Peyer's patch (tissue), 4 donors: ENCODE measurements at regions not wholly inside any gene's neighbourhood (a gene's known extent, or its start where the extent isn't known, plus 50 kb on each side); places are given as distances from the start of the nearest gene placed in this dataset.
"Not testable (repeated sequence)": the region's sequence is repeated elsewhere in the genome, so short reads cannot be mapped to it uniquely, and the experiment has no call there.

Experiments used
- DNase-seq, 3 donors: peaks; one replicate each; pipeline ENCODE4 v3.0.0-alpha.2; 2017 to 2019
- H3K27ac ChIP-seq, 4 donors: fragments of 200-600 bp; sonication (generic); one replicate each; pipeline ENCODE4 v1.5.1; 2016 to 2019
- H3K27me3 ChIP-seq, 2 donors: fragments of 200-600 bp; sonication (generic); one replicate each; pipeline ENCODE4 v1.5.1; 2019
- H3K36me3 ChIP-seq, 3 donors: fragments of 200-600 bp; sonication (generic); one replicate each; pipeline ENCODE4 v1.5.1; 2016 to 2019
- H3K4me1 ChIP-seq, 4 donors: fragments of 200-600 bp; sonication (generic); one replicate each; pipeline ENCODE4 v1.5.1; 2016 to 2019
- H3K4me3 ChIP-seq, 4 donors: fragments of 200-600 bp; sonication (generic); 1 replicate in 3 of 4; 2 replicates in 1 of 4; pipeline ENCODE4 v1.5.1; 2016 to 2019; ENCODE audit warnings: mild to moderate bottlenecking in 1 of 4
- H3K9me3 ChIP-seq, 4 donors: fragments of 200-600 bp; sonication (generic); one replicate each; pipeline ENCODE4 v1.5.1; 2016 to 2019; ENCODE audit warnings: mild to moderate bottlenecking in 1 of 4
- POLR2A ChIP-seq, 2 donors: fragments of 450-650 bp; IDR thresholded peaks; one replicate each; pipeline ENCODE4 v1.5.1; 2017; ENCODE audit warnings: antibody characterized with exemption in 2 of 2, mild to moderate bottlenecking in 2 of 2, moderate library complexity in 2 of 2
- TF ChIP-seq, protein P1 (sequence below), 6 experiments: fragments of 450-650 bp in 4 of 6; fragments of 200-600 bp in 2 of 6; sonication (generic) in 1 of 6; IDR thresholded peaks; one replicate each; pipeline ENCODE4 v1.5.1; 2017 to 2019; ENCODE audit warnings: antibody characterized with exemption in 6 of 6, mild to moderate bottlenecking in 3 of 6, moderate library complexity in 1 of 6

GRCh38 chr21:14616380-14617039 is 70.4 kb upstream of the SAMSN1 start:
- DNase-seq: no peak
- Histone ChIP-seq H3K9me3 (no peaks in the 10 kb centered on the region), H3K36me3 (no peaks in the 10 kb centered on the region), H3K27ac (no peak overlapping the region), H3K27me3 (no peaks in the 10 kb centered on the region), H3K4me3 (no peak overlapping the region), H3K4me1 (no peaks in the 10 kb centered on the region)
- TF ChIP-seq, protein P1, sequence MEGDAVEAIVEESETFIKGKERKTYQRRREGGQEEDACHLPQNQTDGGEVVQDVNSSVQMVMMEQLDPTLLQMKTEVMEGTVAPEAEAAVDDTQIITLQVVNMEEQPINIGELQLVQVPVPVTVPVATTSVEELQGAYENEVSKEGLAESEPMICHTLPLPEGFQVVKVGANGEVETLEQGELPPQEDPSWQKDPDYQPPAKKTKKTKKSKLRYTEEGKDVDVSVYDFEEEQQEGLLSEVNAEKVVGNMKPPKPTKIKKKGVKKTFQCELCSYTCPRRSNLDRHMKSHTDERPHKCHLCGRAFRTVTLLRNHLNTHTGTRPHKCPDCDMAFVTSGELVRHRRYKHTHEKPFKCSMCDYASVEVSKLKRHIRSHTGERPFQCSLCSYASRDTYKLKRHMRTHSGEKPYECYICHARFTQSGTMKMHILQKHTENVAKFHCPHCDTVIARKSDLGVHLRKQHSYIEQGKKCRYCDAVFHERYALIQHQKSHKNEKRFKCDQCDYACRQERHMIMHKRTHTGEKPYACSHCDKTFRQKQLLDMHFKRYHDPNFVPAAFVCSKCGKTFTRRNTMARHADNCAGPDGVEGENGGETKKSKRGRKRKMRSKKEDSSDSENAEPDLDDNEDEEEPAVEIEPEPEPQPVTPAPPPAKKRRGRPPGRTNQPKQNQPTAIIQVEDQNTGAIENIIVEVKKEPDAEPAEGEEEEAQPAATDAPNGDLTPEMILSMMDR (IDR thresholded peaks at IDR 0.05): no peak
- TF ChIP-seq POLR2A (IDR thresholded peaks at IDR 0.05): no peak

DNA sequence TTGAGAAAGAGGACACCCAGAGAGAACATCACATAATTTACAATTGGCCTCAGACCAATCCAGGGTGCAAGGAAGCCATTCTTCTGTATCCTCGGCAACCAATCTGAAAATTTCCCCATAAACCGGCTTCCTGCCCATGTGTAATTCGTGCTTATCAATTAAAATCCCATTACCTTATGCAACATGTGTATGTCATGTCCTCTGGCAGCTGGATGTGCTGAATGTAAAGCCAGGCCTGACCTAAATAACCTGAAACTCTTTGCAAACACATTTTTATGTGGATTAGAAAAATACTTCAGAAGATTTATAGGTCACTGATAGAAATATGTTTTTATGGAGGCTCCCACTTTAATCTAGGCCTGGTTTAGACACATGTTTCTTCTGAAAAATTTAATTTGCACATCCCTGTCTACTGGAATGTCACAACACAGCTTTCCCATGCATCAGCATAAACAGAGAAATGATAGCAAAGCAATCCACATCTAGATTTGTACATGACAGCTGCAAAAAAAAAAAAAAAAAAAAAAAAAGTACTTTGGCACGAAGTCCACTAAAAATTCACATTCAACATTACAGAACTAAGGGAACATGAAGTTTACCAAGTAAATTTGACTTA is 69.4 kb upstream of the SAMSN1 start:
- no peak for TF ChIP-seq POLR2A (IDR thresholded peaks at IDR 0.05)
- TF ChIP-seq, protein P1 (IDR thresholded peaks at IDR 0.05): no peak
- no peaks in the 10 kb centered on the region for H3K36me3 ChIP-seq

DNA sequence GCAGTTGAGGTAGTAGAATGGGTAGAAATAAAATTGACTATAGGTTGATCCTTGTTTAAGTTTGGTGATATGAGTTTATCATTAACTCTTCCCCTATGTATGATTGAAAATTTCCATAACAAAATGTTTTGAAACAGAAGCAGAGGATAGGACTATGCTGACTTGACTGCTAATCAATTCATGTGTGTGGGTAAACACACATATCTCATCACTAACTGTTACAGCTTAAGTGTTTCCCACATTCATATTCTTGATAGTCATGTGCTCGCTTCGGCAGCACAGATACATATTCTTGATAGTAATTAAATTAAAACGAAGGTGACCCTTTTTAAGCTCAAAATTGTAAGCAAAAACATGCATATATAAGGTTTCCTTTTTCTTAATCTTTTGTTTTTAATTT is 68.2 kb upstream of the SAMSN1 start:
- Histone ChIP-seq H3K36me3 (no peaks in the 10 kb centered on the region), H3K4me3 (no peak overlapping the region), H3K27me3 (no peaks in the 10 kb centered on the region), H3K9me3 (no peaks in the 10 kb centered on the region), H3K27ac (no peak overlapping the region), H3K4me1 (no peaks in the 10 kb centered on the region)
- no peak for DNase-seq
- no peak for TF ChIP-seq POLR2A (IDR thresholded peaks at IDR 0.05)
- TF ChIP-seq, protein P1 (IDR thresholded peaks at IDR 0.05): no peak

More for the DNA sequence above, 69.4 kb upstream of the SAMSN1 start:
- H3K27me3 ChIP-seq: no peaks in the 10 kb centered on the region
- no peak for DNase-seq
- H3K27ac ChIP-seq: no peak overlapping the region
- no peaks in the 10 kb centered on the region for H3K9me3 ChIP-seq
- H3K4me3 ChIP-seq: no peak overlapping the region
- no peaks in the 10 kb centered on the region for H3K4me1 ChIP-seq

- H3K4me3 ChIP-seq: no peak overlapping the region
- no peak overlapping the region for H3K27ac ChIP-seq
- H3K4me1 ChIP-seq: no peaks in the 10 kb centered on the region
- TF ChIP-seq, protein P1 (IDR thresholded peaks at IDR 0.05): no peak
- no peak for TF ChIP-seq POLR2A (IDR thresholded peaks at IDR 0.05)
- H3K36me3 ChIP-seq: no peaks in the 10 kb centered on the region
- DNase-seq: no peak
- no peaks in the 10 kb centered on the region for H3K27me3 ChIP-seq
- H3K9me3 ChIP-seq: no peaks in the 10 kb centered on the region
These were observed 67.5 kb upstream of the SAMSN1 start for GRCh38 chr21:14613486-14614224.

DNA sequence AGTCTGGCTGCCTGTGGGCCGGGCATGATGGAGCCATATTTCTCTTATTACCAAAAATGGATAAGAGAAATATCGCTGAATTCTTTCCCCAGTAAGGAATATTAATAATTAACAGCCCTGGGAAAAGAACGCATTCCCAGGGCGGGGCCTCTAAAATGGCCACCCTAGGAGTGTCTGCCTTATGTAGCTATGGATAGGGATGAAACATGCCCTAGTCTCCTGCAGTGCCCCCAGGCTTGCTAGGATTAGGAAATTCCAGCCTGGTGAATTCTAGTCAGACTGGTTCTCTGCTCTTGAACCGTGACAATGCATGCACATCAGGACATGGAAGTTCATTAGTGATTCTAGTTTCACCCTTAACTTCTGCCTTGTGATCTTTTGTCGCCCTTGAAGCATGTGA is 64.0 kb upstream of the SAMSN1 start:
- H3K36me3 ChIP-seq, H3K27ac ChIP-seq, H3K27me3 ChIP-seq, DNase-seq, H3K4me3 ChIP-seq, H3K4me1 ChIP-seq, H3K9me3 ChIP-seq: not testable (repeated sequence)

GRCh38 chr21:14609274-14609673 is 63.2 kb upstream of the SAMSN1 start:
- Histone ChIP-seq H3K36me3 (no peaks in the 10 kb centered on the region), H3K27me3 (no peaks in the 10 kb centered on the region), H3K4me1 (no peaks in the 10 kb centered on the region), H3K27ac (no peak overlapping the region), H3K9me3 (no peaks in the 10 kb centered on the region), H3K4me3 (no peak overlapping the region)
- DNase-seq: no peak
- TF ChIP-seq, protein P1 (IDR thresholded peaks at IDR 0.05): no peak
- TF ChIP-seq POLR2A (IDR thresholded peaks at IDR 0.05): no peak
